ENCODE measurements at regions not wholly inside any gene's neighbourhood (a gene's known extent, or its start where the extent isn't known, plus 50 kb on each side); places are given as distances from the start of the nearest gene placed in this dataset.

DNA sequence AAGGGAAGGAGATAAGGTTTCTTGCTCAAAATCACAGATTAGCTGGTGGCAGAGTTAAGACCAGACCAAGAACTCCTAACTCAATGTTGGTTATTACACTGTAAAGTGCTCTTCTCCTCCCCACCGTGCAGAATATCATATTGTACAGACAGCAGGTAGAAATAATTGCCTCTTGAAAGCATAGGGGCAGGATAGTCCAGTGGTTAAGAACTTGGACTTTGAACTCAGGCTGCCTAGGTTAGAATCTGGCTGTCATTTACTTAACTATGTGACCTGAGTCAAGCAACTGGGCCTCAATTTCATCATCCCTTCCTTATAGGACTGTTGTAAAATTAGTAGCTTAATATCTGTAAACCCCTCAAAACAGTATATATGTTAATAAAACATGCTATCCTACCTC, 114.9 kb upstream of the HIVEP3 start:
- DNase-seq, result no peak

DNA sequence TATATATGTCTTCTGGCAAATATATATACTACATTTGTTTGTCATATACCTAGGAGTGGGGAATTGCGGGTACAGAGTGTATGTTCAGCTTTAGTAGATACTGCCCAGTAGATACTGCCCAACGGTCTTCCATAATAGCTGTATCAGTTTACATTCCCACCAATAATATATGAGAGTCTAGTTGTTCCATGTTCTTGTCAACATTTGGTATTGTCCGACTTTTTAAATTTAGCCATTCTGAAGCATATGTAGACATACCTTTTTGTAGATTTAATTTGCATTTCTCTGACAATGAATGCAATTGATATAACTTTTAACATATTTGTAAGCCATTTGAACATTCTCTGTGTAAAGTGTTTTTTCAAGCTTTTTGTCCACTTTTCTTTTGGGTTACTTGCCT, 99.0 kb upstream of the HIVEP3 start:
- no peak for DNase-seq

DNA sequence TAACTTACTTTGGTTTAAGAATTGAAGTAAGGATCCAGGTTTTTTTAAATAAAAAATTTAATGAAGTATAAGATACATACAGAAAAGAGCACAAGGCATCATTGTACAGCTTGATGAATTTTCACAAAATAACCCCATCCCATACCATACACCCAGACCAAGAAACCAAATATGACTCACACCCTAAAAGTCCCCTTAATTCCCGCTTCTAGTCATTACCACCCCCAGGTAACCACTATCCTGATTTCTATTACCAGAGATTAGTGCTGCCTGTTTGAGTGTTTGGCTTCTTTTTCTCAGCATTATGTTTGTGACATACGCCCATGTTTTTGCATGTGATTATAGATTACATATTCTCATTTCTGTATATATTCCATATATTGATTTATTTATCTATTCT, 98.5 kb upstream of the HIVEP3 start:
- DNase-seq, result no peak

DNA sequence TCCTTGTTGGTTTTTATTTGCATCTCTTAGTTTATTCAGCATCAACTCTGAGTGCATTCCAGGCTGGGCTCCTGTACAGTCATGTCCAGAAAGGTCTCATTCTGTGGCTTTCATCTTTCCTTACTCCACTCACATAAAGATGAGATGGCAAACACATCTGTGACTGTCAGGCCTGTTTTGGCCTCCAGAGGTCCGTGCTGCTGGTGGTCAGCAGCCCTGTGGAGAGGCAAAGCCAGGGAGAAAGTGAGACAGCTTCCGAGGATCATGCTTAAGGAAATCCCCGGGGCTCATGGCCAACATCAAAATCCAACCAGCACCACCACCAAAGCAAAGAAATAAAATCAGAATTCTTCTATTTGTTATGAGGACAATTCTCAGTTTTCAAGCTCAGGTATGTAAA, 96.1 kb upstream of the HIVEP3 start:
- no peak for DNase-seq

DNA sequence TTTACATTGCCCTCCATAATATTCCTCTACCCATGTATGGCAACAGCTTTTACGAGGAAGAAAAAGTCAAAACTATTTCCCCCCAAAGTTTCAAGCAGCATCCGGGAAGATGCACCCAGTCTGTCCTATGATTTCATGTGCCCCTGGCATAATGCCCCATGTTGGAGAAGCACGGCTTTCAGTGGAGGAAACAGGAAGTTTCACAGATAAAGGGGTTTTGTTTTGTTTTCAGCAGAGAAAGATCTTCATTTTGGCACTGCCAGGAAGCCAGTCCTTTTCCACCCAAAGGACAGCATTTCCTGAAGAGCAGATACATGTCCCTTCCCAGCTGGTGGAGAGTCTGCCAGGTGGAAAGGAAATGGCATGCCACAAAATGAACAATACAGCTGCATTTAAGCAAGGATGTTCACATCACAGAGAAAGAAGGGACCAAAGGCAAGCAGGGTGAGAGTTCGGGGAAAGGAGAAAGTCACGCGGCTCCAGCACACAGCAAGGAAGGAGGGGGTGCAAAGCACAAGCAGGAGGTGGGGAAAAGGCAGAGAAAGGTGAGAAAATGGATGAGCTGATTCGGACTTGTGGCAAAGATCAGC, 95.3 kb upstream of the HIVEP3 start:
- DNase-seq, result no peak

DNA sequence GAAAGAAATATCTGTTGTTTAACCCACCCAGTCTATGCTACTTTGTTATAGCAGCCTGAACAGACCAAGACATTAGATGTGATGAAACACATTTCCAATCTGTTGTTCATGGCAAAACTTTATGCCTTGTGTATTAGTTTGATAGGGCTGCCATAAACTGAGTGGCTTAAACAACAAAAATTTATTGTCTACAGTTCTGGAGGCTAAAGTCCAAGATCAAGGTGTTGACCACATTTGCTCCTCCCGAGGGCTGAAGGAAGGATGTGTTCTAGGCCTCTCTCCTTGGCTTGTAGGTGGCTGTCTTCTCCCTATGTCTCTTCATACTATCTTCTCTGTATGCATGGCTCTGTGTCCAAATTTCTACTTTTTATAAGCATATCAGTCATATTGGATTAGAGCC, 94.1 kb upstream of the HIVEP3 start:
- DNase-seq, result no peak

DNA sequence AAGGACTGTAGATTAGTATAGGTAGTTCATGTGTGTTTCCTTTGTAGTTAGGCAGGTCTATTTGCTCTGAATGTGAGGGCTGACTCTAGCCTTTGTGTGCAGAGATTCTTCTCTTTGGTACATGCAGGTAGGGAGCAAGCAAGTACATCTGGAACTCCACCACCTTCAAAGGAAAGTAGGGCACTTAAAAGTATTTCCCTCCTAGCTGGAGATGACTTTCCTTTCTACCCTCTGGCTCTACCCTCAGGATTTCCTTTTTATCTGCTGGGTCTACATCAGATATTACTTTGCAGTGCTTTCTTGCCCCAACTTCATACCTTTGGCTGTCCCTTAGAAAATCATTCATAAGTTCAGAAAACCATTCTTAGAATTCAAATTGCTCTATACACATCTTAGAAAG, 91.7 kb upstream of the HIVEP3 start:
- DNase-seq, result no peak

DNA sequence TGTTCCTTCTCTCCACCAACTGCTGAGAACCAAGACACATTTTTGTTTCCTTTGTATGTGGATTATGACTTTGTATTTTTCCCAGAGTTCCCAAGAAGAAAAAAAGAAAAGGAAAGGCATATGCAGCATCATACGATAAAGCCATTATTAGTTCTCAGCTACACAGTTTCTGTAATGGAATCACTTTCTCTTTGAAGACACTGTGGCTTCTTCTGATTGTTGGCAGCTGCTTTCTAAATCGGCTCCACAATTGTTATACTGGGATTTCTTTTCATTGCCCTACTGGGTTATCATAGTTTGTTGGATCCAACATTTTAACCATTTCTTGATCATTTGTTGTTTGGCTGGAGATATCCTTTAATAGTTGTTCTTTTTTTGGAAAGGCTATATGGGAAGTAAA, 89.5 kb upstream of the HIVEP3 start:
- DNase-seq, result no peak

DNA sequence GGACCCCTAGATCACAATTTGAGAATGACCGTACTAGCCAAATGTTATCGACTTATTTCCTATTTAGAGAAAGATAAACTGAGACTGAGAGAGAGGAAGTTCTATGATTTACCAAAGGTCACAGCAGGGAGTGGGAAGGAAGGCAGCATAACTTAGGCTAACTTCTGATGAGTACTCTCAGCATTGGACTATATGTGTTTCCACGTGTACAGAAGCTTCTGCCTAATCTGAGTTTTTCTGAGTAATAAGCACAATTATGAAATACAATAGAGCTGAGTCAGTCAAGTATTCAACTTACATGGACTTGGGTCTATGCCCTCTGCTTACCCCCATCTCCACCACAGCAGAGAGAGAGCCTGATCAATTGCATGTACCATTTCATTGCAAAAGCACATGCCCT, 88.1 kb upstream of the HIVEP3 start:
- DNase-seq, result no peak

DNA sequence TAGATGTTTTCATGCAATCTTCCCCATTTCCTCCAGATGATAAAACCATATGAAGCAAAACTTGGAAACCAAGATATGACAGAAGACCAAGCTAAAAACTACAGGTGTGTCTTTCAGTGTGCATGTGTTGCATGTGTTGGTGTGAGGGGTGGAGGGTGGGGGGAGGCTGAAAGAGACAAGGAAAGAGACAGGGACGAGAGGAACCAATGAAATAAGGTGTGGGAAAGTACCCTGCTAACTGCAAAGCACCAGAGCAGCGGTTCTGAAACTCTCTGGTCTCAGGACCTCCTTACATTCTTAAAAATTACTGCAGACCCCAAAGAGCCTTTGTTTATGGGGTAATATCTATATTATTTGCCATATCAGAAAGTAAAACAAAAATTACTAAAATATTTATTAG, 87.4 kb upstream of the HIVEP3 start:
- DNase-seq, result no peak

DNA sequence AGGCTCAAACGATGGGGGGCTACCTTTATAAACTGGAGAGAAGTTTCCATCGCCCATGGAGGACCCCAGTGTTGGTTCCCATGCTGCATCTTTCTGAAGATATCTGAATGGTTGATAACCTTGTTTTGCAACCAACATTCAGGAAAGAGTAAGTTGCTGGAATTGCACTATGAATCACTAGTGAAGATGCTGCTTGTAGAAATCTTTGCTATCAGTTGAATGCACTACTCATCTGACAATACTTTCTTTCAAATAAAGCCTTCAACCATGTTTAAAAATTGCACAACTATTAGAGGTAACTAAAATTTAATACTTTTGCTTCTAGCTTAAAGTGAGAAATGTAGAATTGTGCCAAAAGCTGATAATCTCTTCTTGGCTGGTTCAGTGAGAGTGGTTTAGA, 86.8 kb upstream of the HIVEP3 start:
- DNase-seq, result no peak

DNA sequence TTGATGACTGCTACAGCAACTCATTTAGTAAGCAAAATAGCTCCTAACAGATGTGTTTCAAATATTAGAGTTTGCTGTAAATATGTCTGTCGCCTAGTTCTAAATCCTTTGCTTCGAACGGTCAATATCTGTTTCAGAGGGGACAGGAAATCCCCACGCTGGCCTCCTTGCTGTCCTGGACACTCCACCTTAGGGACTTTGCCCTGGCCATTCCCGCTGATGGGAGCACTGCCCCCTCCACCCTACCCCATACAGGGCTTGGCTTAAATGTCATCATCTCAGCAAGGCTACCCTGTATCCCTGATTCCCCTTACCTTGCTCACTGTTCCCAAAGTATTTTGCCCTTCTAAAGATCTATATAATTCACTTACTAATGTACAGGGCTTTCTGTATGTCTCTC, 86.1 kb upstream of the HIVEP3 start:
- no peak for DNase-seq

DNA sequence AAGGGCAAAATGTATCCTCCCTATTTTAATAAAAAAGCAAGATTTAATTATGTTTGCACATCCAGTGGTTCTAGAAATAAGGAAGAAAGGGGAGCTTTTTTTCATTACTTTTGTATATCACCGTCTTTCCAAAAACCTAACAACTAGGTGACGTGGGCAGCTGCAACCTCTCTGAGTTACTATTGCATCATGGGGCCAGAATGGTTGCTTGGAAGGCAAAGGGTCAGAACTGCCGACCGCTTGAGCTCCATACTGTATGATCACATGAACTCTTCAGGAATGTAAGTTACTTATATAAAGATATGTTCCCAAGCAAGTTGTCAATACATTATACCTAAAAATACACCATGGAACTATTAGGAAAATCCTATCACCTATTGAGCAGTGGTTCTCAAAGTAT, 85.6 kb upstream of the HIVEP3 start:
- DNase-seq, result no peak

DNA sequence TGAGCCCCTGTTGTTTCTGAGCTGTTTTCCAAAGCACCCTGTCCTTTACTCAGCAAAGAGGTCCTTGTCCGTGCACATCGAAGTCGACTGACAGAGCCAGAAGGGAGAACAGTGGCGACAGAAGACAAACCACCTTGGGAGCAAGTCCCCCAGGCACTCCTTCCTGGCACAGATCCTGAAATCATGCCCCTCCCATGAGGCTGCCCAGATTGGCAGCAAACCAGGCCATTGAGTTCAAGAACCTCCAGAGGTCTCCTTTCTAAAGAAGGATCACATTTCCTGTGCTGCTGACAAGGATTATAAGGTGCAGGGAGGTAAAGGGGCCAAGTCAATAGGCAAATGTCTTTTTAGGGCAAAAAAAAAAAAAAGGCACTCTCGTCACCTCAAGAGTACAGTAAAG, 84.7 kb upstream of the HIVEP3 start:
- no peak for DNase-seq

DNA sequence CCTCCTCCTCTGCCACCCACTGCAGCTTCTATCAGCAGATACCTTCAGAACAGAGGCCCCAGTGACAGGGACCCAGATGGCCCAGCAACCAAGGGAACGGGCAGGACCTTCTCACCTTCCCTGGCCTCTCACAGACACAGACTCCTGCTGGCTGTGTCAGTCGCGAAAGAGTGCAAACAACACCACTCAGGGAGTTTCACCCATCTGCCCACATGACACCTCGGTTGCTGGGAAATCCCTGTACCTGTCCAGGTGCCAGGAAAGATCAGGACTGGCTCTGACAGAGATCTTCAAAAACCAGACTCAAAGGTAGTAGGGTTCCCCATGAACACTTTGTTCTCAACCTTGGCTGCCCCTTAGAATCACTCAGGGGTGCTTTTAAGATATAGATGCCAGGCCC, 83.5 kb upstream of the HIVEP3 start:
- DNase-seq, result no peak

DNA sequence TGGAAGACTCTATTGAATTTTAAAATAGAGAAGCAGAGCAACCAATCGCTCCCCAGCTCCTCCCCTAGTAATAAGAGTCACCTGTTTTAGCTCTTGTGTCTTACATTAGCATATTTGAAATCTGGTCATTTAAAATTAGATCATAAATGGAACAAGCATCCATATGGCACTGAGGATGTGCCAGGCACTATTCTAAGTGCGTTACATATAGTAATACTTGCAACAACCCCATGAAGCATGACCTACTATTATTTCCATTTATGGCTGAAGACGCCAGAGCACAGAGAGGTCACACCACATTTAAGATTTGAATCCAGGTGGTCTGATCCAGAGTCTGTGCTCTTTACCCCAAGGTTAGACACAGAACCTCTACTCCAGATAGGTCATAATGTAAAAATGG, 82.0 kb upstream of the HIVEP3 start:
- no peak for DNase-seq

DNA sequence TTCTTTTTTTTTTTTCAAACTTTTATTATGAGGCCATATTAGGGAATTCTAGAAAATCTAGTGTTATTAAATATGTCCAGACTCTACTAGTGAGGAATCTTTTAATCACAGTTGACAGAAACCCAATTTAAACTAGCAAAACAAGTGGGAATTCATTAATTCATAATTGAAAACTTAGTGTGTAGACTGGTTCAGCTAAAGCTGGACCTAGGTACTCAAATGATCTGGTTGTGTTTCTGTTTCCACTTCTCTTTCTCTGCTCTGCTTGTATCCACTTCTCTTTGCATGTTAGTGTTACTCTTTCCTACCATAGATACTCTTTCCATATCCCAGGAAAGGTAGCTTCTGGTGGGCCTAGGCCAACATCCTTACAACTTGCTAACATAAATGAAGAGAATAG, 81.2 kb upstream of the HIVEP3 start:
- DNase-seq, result no peak

DNA sequence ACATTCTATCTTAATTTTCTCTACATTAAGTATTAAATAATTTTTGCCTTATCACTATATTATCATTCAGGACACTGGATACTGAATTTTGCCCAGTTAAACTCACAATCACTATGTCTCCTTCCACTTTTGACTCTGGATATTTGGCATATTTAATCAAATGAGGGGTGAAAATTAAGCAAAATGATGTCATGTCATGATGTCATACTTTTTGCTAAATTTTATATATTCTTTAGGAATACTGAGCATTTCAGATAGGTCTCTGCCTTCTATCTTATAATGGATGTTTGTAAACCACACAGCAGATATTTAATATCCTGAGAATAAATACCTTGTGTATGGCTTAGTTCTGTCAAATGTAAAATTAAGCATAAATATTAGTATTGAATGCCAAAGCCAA, 79.5 kb upstream of the HIVEP3 start:
- no peak for DNase-seq

DNA sequence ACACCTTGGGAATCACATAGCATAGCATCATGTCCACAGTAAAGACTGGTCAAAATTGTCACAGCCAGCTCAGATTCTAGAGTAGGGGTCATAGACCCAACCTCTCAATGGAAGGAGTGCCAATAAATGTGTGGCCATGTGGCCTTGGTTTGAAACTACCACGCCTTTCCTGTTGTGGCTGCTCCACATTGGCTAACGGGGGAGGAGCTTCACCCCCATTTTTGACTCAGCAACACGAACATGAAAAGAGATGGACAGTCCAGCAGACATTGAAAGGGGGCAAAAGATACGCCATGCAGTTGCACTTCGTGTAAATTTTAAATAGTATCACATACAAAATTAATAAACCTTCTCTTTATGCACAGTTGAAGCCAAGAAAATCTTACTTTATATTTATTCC, 78.4 kb upstream of the HIVEP3 start:
- no peak for DNase-seq

DNA sequence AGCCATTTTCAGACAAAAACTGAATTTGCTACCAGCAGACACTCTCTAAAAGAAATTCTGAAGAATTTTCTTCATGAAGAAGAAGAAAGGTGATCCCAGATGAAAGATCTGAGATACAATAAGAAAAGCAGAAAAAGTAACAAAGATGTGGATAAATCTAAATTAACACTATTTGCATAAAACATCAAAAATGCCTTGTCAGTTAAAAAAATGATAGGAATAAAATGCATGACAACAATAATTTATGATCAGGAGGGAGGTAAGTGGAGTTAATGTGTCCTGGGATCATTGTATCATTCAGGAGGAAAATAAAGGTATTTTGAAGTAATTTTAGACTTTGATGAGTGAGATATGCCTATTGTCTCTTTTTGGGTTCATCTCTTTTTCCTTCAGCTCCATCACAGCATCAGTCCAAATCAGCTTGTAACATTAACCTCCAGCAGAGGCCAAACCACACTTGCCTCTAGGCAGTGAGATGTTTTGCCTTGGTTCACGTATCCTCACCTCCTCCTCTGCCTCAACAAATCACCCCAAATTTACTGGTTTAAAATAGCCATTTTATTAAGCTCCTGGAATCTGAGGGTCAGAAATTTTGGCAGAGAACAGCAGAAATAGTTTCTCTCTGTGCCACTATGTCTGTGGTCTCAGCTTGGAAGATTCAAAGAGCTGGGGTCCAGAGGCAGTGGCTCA, 76.9 kb upstream of the HIVEP3 start:
- DNase-seq, result no peak

DNA sequence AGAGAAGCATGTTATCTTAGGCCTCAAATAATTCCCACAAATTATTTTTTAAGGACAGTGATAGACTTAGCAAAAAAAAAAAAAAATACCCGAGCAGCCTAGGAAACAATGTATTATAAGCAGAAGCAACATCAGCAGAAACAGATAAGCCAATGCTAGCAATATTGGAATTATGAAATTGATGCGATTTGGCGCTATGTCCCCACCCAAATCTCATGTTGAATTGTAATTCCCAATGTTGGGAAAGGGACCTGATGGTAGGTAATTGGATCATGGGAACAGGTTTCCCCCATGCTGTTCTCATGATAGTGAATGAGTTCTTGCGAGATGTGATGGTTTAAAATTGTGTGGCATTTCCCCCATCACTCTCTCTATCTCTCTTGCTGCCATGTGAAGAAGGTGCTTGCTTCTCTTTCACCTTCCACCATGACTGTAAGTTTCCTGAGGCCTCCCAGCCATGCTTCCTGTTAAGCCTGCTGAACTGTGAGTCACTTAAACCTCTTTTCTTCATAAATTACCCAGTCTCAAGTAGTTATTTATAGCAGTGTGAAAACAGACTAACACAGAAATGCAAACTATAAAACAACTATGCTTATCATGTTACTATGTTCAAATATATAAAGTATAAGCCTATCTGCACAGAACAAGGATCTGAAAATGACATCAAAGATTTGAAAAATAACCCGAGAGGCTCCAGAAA, 75.6 kb upstream of the HIVEP3 start:
- DNase-seq, result no peak

DNA sequence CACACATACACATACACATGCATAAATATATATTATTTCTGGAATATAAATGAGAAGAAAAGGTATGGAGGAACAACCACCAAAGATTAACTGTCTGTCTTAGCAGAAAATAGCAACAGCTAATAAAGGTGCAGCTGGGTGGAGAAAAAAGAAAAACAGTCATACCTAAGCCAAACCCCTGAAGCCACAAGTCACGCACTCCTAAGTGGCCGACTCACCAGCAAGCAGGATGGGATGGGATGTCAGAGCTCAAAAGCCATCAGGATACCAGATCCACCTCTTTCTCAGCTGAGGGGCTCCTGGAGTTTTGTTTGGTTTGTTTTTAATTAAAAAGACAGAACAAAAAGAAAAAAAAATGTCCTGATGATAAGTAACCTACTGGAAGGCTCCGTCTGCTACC, 64.7 kb upstream of the HIVEP3 start:
- no peak for DNase-seq

DNA sequence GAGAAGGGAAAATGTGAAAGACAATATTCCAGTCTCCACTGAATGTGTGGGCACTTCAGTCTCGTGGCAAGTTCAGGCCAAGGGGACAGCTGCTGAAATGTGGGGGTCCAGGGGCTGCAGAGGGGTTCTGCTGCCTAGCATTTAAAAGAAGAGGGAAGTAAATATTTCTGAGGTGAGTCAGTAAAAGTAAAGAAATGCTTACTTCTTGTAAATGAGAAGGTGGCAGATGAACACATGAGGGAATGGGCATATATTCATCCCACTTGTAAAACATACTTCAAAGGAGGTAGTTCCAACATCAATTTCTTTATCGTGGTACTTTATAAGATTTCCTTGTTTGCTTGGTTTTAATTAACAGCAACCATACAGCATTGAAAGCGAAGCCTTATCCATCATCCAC, 63.1 kb upstream of the HIVEP3 start:
- no peak for DNase-seq

DNA sequence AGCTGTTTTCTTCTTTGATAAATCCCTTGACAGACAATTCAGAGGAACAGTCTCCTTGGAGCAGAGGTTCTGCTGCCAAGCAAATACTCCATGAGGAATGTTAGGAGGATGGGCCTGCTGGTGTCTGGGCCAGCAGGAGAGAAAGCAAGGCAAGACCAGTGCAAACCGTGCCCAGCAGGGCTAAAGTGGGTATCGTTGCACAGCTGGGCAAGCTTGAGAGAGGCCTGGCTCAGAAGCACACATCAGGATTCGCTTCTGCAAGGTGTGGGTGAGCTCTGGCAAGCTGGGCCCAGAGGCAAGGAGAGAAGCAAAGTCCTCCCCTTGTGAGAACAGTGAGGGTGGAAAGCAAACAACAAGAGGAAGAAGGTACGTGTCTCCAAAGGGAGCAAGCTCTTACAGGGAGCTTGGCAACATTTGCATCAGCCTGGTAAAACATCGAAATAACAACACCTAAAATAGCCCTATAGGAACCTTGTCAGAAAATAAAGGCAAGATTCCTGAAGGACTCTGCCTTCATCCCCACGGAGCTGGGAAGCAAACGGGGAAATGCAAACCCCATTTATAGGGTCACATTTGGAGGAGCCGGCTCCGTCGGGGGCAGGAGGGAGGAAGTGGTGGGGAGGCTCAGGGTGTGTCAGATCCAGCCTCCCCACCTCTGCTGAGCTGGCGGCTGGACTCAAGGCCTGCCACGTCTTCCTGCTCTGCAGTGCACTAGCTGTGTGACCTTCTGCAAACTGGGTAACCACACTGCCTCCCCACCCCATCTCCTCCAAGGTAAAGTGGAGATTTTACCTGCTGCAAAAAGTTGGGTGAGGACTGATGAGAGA, 62.3 kb upstream of the HIVEP3 start:
- no peak for DNase-seq
